ENCODE measurements at regions not wholly inside any gene's neighbourhood (a gene's known extent, or its start where the extent isn't known, plus 50 kb on each side); places are given as distances from the start of the nearest gene placed in this dataset.

DNA sequence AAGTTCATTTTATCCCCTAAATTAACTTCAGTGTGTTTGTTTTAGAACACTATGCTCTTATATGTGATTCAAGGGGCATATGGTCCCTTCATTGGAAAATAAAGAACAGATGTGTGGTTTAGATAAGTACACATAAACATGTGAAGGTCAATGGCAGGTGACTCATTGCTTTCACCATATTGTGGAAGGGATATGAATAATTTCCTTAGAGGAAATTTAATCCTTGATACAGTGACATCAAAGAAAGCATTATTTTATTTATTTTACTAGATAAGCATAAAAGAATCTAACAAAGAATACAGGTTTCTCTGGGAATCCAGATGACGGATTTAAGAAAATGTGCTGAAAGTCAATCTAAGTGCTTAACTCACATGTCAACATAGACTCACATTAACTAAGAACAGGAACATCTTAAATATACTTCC is 373.5 kb downstream of the KCTD12 start:
- DNase-seq (ENCODE audit: low read depth, low spot score): no peak
- Histone ChIP-seq H3K27me3 (ENCODE audit: control insufficient read depth, insufficient read depth, low read length) (no peaks in the 10 kb centered on the region), H3K4me3 (ENCODE audit: low read depth in 2 of 2, low read length in 2 of 2) (no peak overlapping the region), H3K9me3 (ENCODE audit: control insufficient read depth, insufficient read depth, low read depth, low read length) (no peaks in the 10 kb centered on the region), H3K4me1 (ENCODE audit: control insufficient read depth, insufficient read depth, low read length) (no peaks in the 10 kb centered on the region), H3K36me3 (ENCODE audit: control insufficient read depth, insufficient read depth, low read length) (no peaks in the 10 kb centered on the region), H3K27ac (ENCODE audit: low read length) (no peak overlapping the region)
- ChIA-PET CTCF (no interaction called here), POLR2A (no interaction called here)
- in situ Hi-C loops (cut with HindIII; ENCODE audit: low pct_unique_long_range_greater_than_20kb, low sequenced_read_pairs): no loop called here
- intact Hi-C loops (cut with micrococcal nuclease; ENCODE audit: unreplicated experiment): no loop called here
- no peak for ATAC-seq
- TF ChIP-seq SIN3A (IDR thresholded peaks at IDR 0.05; ENCODE audit: borderline replicate concordance, insufficient read depth, low read depth, low read length) (no peak), POLR2AphosphoS5 (IDR thresholded peaks at IDR 0.05; ENCODE audit: low read depth, low read length) (no peak)
- TF ChIP-seq, protein P1, sequence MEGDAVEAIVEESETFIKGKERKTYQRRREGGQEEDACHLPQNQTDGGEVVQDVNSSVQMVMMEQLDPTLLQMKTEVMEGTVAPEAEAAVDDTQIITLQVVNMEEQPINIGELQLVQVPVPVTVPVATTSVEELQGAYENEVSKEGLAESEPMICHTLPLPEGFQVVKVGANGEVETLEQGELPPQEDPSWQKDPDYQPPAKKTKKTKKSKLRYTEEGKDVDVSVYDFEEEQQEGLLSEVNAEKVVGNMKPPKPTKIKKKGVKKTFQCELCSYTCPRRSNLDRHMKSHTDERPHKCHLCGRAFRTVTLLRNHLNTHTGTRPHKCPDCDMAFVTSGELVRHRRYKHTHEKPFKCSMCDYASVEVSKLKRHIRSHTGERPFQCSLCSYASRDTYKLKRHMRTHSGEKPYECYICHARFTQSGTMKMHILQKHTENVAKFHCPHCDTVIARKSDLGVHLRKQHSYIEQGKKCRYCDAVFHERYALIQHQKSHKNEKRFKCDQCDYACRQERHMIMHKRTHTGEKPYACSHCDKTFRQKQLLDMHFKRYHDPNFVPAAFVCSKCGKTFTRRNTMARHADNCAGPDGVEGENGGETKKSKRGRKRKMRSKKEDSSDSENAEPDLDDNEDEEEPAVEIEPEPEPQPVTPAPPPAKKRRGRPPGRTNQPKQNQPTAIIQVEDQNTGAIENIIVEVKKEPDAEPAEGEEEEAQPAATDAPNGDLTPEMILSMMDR (IDR thresholded peaks at IDR 0.05): no peak
- no TSS peak for BruUV-seq (replicated peaks)

DNA sequence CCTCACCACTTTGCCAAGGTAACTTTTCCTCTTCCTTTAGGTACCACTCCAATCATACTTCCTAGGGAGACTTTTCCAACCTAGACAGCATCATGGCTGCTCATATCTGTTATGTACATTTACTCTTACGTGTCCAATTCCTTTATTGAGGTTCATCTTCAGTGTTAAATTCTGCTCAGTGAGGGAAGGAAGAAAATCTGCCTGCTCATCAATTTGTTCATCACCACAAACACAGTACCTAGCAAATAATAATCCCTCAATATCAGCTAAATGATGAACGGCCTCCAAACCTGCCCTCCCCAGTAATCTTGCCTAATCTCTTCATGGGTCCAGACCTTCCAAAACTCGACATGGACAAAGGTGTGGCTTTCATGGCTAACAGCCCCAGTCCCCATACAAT is 380.8 kb downstream of the KCTD12 start:
- ChIA-PET CTCF (no interaction called here), POLR2A (no interaction called here)
- no peak overlapping the region for H3K27ac ChIP-seq (ENCODE audit: low read length)
- no peak overlapping the region for H3K4me3 ChIP-seq (ENCODE audit: low read depth in 2 of 2, low read length in 2 of 2)
- H3K9me3 ChIP-seq (ENCODE audit: control insufficient read depth, insufficient read depth, low read depth, low read length): no peaks in the 10 kb centered on the region
- ATAC-seq (no peak), DNase-seq (ENCODE audit: low read depth, low spot score) (no peak)
- H3K4me1 ChIP-seq (ENCODE audit: control insufficient read depth, insufficient read depth, low read length): no peaks in the 10 kb centered on the region
- no TSS peak for BruUV-seq (replicated peaks)
- intact Hi-C loops (cut with micrococcal nuclease; ENCODE audit: unreplicated experiment): no loop called here
- no peaks in the 10 kb centered on the region for H3K36me3 ChIP-seq (ENCODE audit: control insufficient read depth, insufficient read depth, low read length)
- in situ Hi-C loops (cut with HindIII; ENCODE audit: low pct_unique_long_range_greater_than_20kb, low sequenced_read_pairs): no loop called here
- TF ChIP-seq POLR2AphosphoS5 (IDR thresholded peaks at IDR 0.05; ENCODE audit: low read depth, low read length) (no peak), TCF7L2 (IDR thresholded peaks at IDR 0.05; ENCODE audit: low read depth, low read length) (no peak), SIN3A (IDR thresholded peaks at IDR 0.05; ENCODE audit: borderline replicate concordance, insufficient read depth, low read depth, low read length) (no peak)
- TF ChIP-seq, protein P1 (IDR thresholded peaks at IDR 0.05): no peak
- TF ChIP-seq, protein P2, sequence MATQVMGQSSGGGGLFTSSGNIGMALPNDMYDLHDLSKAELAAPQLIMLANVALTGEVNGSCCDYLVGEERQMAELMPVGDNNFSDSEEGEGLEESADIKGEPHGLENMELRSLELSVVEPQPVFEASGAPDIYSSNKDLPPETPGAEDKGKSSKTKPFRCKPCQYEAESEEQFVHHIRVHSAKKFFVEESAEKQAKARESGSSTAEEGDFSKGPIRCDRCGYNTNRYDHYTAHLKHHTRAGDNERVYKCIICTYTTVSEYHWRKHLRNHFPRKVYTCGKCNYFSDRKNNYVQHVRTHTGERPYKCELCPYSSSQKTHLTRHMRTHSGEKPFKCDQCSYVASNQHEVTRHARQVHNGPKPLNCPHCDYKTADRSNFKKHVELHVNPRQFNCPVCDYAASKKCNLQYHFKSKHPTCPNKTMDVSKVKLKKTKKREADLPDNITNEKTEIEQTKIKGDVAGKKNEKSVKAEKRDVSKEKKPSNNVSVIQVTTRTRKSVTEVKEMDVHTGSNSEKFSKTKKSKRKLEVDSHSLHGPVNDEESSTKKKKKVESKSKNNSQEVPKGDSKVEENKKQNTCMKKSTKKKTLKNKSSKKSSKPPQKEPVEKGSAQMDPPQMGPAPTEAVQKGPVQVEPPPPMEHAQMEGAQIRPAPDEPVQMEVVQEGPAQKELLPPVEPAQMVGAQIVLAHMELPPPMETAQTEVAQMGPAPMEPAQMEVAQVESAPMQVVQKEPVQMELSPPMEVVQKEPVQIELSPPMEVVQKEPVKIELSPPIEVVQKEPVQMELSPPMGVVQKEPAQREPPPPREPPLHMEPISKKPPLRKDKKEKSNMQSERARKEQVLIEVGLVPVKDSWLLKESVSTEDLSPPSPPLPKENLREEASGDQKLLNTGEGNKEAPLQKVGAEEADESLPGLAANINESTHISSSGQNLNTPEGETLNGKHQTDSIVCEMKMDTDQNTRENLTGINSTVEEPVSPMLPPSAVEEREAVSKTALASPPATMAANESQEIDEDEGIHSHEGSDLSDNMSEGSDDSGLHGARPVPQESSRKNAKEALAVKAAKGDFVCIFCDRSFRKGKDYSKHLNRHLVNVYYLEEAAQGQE (IDR thresholded peaks at IDR 0.05; ENCODE audit: insufficient read depth in 1 of 2, low read depth in 2 of 2, low read length in 1 of 2): no peak
- H3K27me3 ChIP-seq (ENCODE audit: control insufficient read depth, insufficient read depth, low read length): no peaks in the 10 kb centered on the region

Measured in Panc1 (cell line).